Ovary (tissue), 3 donors: ENCODE measurements at regions not wholly inside any gene's neighbourhood (a gene's known extent, or its start where the extent isn't known, plus 50 kb on each side); places are given as distances from the start of the nearest gene placed in this dataset.
"Not testable (repeated sequence)": the region's sequence is repeated elsewhere in the genome, so short reads cannot be mapped to it uniquely, and the experiment has no call there.

Experiments used
- EP300 ChIP-seq: sonication (generic); formaldehyde crosslinking; IDR thresholded peaks from one replicate; pipeline ENCODE4 v1.6.1; 2017; ENCODE audit warnings: antibody characterized with exemption
- POLR2A ChIP-seq: fragments of 450-650 bp; IDR thresholded peaks from one replicate; pipeline ENCODE4 v1.6.1; 2017; ENCODE audit warnings: antibody characterized with exemption, mild to moderate bottlenecking, moderate library complexity
- TF ChIP-seq, protein P1 (sequence below), 3 donors: fragments of 450-650 bp in 2 of 3; fragments of 200-600 bp in 1 of 3; IDR thresholded peaks; one replicate each; pipeline versions ENCODE4 v1.5.1 to v1.8.0; 2016 to 2022; ENCODE audit warnings: antibody characterized with exemption in 3 of 3, mild to moderate bottlenecking in 1 of 3
- donor health status: DM: no; HTN: no; CAD: no.

DNA sequence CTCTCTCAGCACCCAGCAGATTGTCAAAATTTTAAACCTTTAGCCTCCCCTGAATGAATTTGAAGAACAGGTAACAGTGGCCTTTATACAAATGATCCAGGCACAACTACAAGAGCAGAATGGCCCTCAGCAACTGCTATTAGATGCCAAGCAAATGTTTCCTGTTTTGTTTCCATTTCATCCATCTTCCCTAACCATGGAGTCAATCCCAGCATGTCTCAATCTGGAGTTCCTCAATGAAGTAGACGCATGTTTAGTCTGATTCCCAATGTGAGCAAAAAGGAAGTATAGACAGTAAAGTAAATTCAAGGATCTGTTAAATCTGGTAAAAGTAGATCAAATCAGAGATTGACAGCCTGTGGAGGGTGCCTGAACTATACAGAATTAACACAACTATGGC lies 1668.4 kb downstream of the SPATA31A7 start:
- TF ChIP-seq, protein P1, sequence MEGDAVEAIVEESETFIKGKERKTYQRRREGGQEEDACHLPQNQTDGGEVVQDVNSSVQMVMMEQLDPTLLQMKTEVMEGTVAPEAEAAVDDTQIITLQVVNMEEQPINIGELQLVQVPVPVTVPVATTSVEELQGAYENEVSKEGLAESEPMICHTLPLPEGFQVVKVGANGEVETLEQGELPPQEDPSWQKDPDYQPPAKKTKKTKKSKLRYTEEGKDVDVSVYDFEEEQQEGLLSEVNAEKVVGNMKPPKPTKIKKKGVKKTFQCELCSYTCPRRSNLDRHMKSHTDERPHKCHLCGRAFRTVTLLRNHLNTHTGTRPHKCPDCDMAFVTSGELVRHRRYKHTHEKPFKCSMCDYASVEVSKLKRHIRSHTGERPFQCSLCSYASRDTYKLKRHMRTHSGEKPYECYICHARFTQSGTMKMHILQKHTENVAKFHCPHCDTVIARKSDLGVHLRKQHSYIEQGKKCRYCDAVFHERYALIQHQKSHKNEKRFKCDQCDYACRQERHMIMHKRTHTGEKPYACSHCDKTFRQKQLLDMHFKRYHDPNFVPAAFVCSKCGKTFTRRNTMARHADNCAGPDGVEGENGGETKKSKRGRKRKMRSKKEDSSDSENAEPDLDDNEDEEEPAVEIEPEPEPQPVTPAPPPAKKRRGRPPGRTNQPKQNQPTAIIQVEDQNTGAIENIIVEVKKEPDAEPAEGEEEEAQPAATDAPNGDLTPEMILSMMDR (IDR thresholded peaks at IDR 0.05) = not testable (repeated sequence)
- not testable (repeated sequence) for TF ChIP-seq EP300, POLR2A
